ELF-1 (cell line): ENCODE measurements at regions not wholly inside any gene's neighbourhood (a gene's known extent, or its start where the extent isn't known, plus 50 kb on each side); places are given as distances from the start of the nearest gene placed in this dataset.

Experiments
- DNase-seq: peaks from one replicate; pipeline ENCODE4 v3.0.0-alpha.2; 2016; ENCODE audit warnings: low read depth, low spot score

- no peak for DNase-seq
Measured at GRCh38 chr5:173719731-173720082, 103.3 kb upstream of the BOD1 start.

- peak; percentile 78 for DNase-seq
Measured at GRCh38 chr5:173720286-173720952, 104.0 kb upstream of the BOD1 start.

- no peak for DNase-seq
Measured at GRCh38 chr5:173720953-173721600, 104.6 kb upstream of the BOD1 start.

GRCh38 chr5:173721601-173722232 is 105.3 kb upstream of the BOD1 start:
- DNase-seq, result no peak

GRCh38 chr5:173726846-173727557 is 110.6 kb upstream of the BOD1 start:
- no peak for DNase-seq

- no peak for DNase-seq
Measured at GRCh38 chr5:173727839-173728778, 111.7 kb upstream of the BOD1 start.

GRCh38 chr5:173729079-173729765 is 112.8 kb upstream of the BOD1 start:
- peak; percentile 67 for DNase-seq

- no peak for DNase-seq
Measured at GRCh38 chr5:173730632-173731298, 114.3 kb upstream of the BOD1 start.

GRCh38 chr5:173733021-173733420 is 116.6 kb upstream of the BOD1 start:
- no peak for DNase-seq

GRCh38 chr5:173733425-173733824 is 117.0 kb upstream of the BOD1 start:
- no peak for DNase-seq

- no peak for DNase-seq
Measured at GRCh38 chr5:173733831-173734501, 117.5 kb upstream of the BOD1 start.

- no peak for DNase-seq
Measured at GRCh38 chr5:173734716-173735115, 118.3 kb upstream of the BOD1 start.

- no peak for DNase-seq
Measured at GRCh38 chr5:173735184-173735583, 118.7 kb upstream of the BOD1 start.

GRCh38 chr5:173735691-173736090 is 119.2 kb upstream of the BOD1 start:
- DNase-seq, result no peak

- no peak for DNase-seq
Measured at GRCh38 chr5:173736374-173736773, 119.9 kb upstream of the BOD1 start.

- DNase-seq, result peak; percentile 37
Measured at GRCh38 chr5:173736923-173737412, 120.5 kb upstream of the BOD1 start.

- DNase-seq, result no peak
Measured at GRCh38 chr5:173739741-173740140, 123.3 kb upstream of the BOD1 start.

- DNase-seq, result no peak
Measured at GRCh38 chr5:173740400-173740799, 124.0 kb upstream of the BOD1 start.

GRCh38 chr5:173741087-173741486 is 124.6 kb upstream of the BOD1 start:
- DNase-seq, result no peak
